Uterus (tissue), 2 donors: ENCODE measurements at regions not wholly inside any gene's neighbourhood (a gene's known extent, or its start where the extent isn't known, plus 50 kb on each side); places are given as distances from the start of the nearest gene placed in this dataset.

Experiments used
- POLR2A ChIP-seq, 2 donors: fragments of 450-650 bp; IDR thresholded peaks; one replicate each; pipeline ENCODE4 v1.6.1; 2016; ENCODE audit warnings: antibody characterized with exemption in 2 of 2, mild to moderate bottlenecking in 1 of 2, moderate library complexity in 1 of 2
- TF ChIP-seq, protein P1 (sequence below), 4 experiments: fragments of 200-600 bp in 2 of 4; fragments of 450-650 bp in 2 of 4; sonication (generic) in 2 of 4; IDR thresholded peaks; one replicate each; pipeline ENCODE4 v1.5.1; 2016 to 2019; ENCODE audit warnings: antibody characterized with exemption in 4 of 4, mild to moderate bottlenecking in 2 of 4, moderate library complexity in 1 of 4

DNA sequence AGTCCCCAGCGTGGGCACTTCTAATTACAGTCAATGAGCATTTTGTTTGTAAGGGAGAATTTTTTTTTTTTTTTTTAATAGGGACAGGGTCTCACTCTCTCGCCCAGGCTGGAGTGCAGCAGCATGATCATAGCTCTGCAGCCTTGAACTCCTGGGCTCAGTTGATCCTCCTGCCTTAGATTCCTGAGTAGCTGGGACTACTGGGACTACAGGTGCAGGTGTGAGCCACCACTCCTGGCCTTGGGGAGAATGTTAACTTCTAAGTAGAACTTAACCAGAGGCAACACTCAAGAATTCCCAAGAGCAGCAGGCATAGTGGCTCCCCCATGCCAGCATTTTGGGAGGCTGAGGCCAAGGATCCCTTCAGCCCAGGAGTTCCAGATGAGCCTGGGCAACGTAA lies 52.9 kb upstream of the ZNF217 start:
- TF ChIP-seq, protein P1, sequence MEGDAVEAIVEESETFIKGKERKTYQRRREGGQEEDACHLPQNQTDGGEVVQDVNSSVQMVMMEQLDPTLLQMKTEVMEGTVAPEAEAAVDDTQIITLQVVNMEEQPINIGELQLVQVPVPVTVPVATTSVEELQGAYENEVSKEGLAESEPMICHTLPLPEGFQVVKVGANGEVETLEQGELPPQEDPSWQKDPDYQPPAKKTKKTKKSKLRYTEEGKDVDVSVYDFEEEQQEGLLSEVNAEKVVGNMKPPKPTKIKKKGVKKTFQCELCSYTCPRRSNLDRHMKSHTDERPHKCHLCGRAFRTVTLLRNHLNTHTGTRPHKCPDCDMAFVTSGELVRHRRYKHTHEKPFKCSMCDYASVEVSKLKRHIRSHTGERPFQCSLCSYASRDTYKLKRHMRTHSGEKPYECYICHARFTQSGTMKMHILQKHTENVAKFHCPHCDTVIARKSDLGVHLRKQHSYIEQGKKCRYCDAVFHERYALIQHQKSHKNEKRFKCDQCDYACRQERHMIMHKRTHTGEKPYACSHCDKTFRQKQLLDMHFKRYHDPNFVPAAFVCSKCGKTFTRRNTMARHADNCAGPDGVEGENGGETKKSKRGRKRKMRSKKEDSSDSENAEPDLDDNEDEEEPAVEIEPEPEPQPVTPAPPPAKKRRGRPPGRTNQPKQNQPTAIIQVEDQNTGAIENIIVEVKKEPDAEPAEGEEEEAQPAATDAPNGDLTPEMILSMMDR (IDR thresholded peaks at IDR 0.05): no peak
- TF ChIP-seq POLR2A (IDR thresholded peaks at IDR 0.05): no peak
